HG03175 (cell line): ENCODE measurements at regions not wholly inside any gene's neighbourhood (a gene's known extent, or its start where the extent isn't known, plus 50 kb on each side); places are given as distances from the start of the nearest gene placed in this dataset.

ENCODE experiments used
- ATAC-seq: cut with Tn5 transposase; IDR thresholded peaks from one replicate; pipeline ENCODE4 v1.9.1; 2021; ENCODE audit warnings: mild to moderate bottlenecking, moderate library complexity; ENCODE audit not compliant: unreplicated experiment

DNA sequence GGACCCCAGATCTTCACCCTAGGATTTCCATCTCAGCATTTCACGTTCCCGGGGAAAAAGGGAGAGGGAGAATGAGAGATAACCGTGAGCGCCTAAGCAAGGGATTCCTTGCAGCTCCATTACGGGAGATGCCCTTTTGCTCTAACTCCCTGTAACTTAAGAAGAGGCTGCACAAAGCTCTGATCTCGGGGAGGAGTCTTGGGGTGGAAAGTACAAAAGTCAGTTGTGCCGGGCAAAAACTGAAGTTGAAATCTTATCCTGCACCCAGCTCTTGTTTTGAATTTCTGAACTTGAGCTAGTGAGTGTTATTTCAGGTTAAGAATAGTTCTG is 256.4 kb upstream of the SOX21 start:
- ATAC-seq = no peak

DNA sequence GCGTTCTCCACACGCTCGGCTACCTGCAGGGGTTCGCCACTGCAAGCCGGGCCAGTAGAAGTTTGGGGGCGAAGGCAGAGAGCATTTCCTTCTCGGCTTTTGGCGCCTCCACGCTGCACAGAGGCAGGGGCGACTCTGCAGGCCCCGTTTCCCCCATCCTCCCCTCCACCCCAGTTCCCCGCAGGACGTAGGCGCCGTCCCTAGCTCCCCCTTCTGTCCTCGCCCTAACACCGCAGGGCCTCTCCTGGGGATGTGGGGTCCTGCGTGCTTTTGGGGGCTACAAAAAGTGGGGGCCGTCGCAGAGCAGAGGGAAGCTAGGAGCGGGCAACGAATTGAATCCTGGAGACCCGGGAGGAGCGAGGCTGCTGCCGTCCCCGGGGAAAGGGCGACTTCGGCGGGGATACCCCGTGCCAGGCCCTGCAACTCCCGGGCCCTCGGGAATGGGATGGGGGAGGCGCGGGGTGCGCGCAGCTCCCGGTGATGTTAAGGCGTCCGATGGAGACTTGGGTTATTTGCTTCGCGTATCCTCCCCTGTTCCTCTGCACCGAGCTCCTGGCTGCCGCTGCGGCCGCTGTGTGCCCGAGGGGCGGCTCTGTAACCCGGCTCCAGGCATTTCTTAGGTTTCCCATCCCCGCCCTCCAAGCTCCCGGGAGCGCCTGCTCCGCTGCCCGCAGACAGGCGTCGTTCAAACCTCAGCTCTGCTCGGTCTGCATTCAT is 255.9 kb upstream of the SOX21 start:
- ATAC-seq = no peak

DNA sequence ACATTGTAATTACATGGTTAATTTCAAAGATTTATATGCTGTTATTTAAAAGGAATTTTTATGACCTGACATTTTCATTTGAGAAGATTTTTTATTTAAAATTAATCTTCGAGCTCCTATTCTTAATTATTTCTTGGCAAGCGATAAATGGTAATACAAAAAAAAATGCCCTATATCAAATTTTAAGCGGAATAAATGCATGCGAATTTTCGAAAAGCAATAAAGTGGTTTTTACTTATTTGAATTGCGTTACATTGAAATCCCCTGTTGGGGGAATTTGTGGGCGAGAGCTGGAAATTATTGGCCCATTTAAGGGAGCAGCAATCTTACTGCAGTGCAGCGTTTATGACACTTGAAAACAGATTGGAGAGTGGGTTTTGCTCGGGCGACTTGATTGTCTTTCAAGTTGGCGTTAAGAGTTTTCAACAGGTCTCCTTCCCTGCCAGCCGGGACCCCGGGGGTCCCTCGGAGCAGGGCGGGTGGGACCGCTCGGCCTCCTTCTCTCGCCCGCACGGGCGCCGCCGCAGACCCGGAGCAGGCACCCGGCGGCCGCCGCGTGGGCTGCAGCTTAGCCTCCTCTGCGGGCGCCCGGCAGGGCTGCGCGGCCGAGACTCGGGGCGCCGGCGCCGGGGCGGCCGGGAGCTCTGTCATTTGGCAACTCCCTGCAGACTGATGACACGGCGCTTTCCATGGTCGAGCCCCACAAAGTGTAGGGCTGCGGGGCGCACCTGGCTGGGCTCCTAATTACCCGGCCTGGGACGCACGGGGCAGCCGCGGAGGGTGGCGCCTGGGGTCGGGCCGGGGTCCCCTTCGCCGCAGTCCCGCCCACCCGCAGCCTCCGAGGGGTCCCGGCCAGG is 255.1 kb upstream of the SOX21 start:
- no peak for ATAC-seq

DNA sequence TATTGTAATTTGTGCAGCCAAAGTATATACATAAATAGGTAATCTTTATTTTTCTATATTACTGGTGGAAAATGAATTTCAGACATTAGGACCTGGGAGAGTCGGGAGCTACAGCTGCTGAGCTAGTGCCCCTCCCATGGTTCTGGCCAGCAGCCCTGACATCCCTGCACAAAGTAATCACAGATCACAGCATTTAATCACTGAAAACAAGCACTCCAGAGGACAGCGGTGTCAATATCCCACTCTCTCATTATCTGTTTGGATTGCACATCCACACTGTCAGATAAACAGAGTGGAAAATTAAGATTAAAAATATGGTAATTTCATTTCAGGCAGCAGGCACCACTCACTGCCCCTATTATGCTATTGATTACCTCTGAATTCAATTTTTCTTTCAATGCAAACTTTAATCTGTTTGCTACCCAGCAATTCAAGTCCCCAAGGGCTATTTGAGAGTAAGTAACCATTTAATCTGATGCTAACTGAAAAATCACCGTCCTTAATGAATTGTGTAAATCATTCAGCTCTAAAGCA is 254.1 kb upstream of the SOX21 start:
- ATAC-seq = no peak

DNA sequence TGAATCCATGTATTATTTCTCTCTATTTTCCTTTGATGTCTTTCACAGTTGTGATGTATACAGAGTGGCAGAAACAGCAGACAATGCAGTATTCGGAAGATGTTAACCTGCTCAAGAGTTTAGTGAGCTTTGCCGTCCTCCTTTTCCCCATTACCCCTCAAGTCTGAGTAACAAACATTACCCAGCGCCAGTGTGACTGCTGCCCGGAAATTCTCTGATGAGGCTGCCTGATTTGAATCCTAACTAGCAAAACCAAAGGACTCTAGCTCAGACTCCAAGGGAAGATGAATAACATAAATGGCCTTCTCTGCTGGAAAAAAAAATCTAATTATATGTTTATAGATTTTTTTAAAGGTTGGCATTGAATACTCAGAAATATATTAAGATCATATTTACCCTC is 247.3 kb upstream of the SOX21 start:
- ATAC-seq = no peak

GRCh38 chr13:94956417-94957110 is 244.2 kb upstream of the SOX21 start:
- ATAC-seq = no peak

GRCh38 chr13:94952787-94953186 is 240.4 kb upstream of the SOX21 start:
- ATAC-seq = no peak

GRCh38 chr13:94950303-94950702 is 238.0 kb upstream of the SOX21 start:
- no peak for ATAC-seq

GRCh38 chr13:94947965-94948371 is 235.6 kb upstream of the SOX21 start:
- no peak for ATAC-seq

- ATAC-seq = no peak
Observed at GRCh38 chr13:94947392-94947791, 235.0 kb upstream of the SOX21 start.

DNA sequence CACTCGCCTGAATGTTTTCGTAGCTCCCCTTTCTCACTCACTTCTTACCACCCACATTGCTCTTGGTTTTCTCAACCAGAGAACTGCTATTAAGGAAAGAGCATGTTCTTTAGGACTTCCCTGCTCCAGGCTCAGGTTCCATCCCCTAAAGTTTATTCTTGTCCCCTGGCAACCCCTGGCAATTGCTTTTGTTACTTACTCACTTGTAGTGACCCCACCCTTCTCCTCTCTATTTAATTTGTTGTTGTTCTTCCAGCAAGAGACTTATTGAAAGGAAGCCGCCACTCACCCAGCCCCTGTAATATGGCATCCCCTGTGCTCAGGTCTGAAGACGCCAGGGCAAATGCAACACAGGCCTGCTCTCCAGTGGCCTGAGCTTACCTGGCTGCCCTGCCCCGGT is 233.7 kb upstream of the SOX21 start:
- ATAC-seq = no peak

- ATAC-seq = no peak
Observed at GRCh38 chr13:94938124-94938523, 225.8 kb upstream of the SOX21 start.

DNA sequence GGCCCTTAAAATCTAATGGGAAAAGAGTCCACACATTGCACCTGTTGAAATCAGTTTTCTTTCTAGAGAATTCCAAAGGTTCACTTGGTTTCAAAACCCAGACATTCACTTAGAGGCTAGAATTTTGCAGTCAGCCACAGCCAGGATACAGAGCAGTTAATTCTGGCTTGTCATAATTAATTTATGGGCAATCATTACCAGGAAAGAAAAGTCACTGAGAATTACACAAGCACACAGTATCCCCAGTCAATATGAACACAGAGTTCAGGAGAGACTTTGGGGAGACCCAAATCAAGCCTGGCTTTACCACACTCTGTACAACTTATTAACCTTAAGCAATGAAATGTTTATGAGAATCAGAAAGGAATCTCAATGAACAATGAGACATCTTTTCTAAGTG is 224.3 kb upstream of the SOX21 start:
- ATAC-seq = no peak

- no peak for ATAC-seq
Observed at GRCh38 chr13:94933936-94934335, 221.6 kb upstream of the SOX21 start.

DNA sequence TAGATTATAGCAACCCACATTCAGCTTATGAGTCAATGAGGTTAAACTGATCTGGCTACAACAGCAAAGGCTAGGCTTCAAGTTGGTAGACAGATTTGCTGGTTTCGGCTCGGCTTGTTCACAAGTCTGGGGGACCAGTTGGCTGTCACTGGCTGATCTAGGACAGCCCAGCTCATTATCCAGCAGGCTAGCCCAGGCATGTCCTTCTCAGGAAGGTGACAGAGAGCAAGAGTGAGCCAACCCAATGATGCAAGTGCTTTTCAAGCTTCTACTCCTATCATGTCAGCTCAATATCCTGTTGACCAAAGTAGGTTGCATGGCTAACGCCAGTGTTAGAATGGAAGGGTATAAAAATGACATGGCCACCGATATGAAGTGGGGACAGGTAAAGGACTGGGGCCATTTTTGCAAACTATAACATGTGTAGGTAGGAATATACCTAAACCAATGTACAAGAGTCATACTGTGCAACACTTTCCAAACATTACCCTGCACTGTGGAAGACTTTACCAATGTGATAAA is 220.9 kb upstream of the SOX21 start:
- no peak for ATAC-seq

- no peak for ATAC-seq
Observed at GRCh38 chr13:94928127-94928775, 215.9 kb upstream of the SOX21 start.

- no peak for ATAC-seq
Observed at GRCh38 chr13:94925263-94925662, 212.9 kb upstream of the SOX21 start.

- no peak for ATAC-seq
Observed at GRCh38 chr13:94921181-94921580, 208.8 kb upstream of the SOX21 start.

- ATAC-seq = no peak
Observed at GRCh38 chr13:94920578-94920977, 208.2 kb upstream of the SOX21 start.

DNA sequence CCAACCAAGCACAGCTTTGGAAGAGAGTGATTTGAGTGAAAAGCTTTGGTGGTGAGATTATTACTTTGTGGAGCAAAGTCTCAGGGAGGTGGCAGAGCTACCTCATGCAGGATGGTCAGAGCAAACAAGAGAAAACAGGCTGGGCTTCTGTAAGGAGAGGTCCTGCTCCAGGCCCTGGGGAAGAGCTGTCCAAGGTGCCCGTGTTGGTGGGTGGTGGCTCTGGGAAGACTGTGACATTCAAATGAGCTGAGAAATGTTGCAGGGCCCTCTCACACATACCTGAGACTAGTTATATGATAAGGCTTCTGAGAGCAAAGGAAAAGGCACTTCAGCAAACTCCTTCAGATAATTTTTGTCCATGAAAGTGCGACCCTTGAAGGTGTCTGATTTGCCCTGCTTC is 205.5 kb upstream of the SOX21 start:
- no peak for ATAC-seq

GRCh38 chr13:94914895-94915294 is 202.6 kb upstream of the SOX21 start:
- ATAC-seq = no peak
